ENCODE measurements at regions not wholly inside any gene's neighbourhood (a gene's known extent, or its start where the extent isn't known, plus 50 kb on each side); places are given as distances from the start of the nearest gene placed in this dataset.

DNA sequence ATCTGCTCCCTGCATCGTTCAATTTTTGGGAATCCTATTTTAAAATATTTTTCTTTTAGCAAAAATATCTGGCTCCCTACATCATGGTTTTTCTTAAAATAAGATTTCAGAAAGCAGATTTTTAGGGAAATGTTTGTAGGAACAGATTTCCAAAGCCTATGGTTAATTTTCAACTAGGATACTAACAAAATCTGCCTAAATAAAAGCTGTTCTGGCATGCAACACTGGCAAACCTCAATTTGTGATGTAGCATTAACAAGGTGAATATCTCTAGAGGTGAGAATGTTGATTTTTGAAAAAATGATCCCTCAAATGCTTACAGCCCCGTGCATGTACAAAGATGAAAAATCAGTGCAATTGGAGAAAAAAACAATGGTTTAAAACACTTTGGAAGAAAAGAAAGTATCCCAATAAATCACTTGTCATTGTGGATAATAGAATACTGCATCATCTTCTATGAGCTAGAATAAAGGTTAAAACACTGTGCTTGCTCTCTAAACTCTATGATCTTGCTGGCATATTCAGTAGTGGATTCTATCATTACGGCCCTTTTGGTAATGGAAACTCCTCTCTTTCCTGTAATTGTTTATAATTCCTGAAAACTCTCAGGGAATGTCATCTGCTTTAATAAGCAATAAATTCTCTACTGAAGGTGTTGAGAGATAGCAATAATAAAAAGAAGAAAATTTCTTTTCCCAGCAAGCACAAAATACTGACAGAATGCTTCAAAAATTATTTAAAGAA lies 97.6 kb downstream of the C4orf33 start:
- WGBS, 2 donors = 59 to 62% methylated on average over 3 of the region's 3 CpGs
- no peaks in the 10 kb centered on the region for H3K36me3 ChIP-seq
- H3K4me1 ChIP-seq = no peaks in the 10 kb centered on the region
- no peak overlapping the region for H3K4me3 ChIP-seq
- H3K27ac ChIP-seq = no peak overlapping the region
- H3K9me3 ChIP-seq = no peaks in the 10 kb centered on the region
- no peak for TF ChIP-seq POLR2A (IDR thresholded peaks at IDR 0.05)
- TF ChIP-seq, protein P1, sequence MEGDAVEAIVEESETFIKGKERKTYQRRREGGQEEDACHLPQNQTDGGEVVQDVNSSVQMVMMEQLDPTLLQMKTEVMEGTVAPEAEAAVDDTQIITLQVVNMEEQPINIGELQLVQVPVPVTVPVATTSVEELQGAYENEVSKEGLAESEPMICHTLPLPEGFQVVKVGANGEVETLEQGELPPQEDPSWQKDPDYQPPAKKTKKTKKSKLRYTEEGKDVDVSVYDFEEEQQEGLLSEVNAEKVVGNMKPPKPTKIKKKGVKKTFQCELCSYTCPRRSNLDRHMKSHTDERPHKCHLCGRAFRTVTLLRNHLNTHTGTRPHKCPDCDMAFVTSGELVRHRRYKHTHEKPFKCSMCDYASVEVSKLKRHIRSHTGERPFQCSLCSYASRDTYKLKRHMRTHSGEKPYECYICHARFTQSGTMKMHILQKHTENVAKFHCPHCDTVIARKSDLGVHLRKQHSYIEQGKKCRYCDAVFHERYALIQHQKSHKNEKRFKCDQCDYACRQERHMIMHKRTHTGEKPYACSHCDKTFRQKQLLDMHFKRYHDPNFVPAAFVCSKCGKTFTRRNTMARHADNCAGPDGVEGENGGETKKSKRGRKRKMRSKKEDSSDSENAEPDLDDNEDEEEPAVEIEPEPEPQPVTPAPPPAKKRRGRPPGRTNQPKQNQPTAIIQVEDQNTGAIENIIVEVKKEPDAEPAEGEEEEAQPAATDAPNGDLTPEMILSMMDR (IDR thresholded peaks at IDR 0.05) = no peak
- intact Hi-C loops (cut with DNase I) = no loop called here
- no peaks in the 10 kb centered on the region for H3K27me3 ChIP-seq
- no peak for DNase-seq

DNA sequence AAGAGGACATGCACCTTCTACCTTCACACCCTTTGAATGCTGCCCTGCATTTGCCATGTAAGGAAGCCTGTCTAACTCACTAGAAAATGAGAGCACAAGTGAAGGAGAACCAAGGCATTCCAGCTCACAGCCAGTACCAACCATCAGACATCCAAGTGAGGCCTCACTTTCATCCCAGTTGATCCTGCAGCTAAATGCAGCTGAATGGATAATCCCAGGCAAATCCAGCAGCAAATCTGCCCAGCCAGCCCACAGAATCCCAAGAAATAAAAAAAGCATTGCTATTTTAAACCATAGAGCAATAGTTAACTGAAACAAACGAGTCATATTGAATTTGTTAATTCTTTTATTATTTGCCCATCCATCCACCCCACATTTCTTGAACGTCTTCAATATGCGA lies 112.5 kb downstream of the C4orf33 start:
- no peak for DNase-seq
- H3K9me3 ChIP-seq = no peaks in the 10 kb centered on the region
- no peak overlapping the region for H3K27ac ChIP-seq
- 65 to 75% methylated on average over 3 of the region's 3 CpGs for WGBS, 2 donors
- TF ChIP-seq, protein P1 (IDR thresholded peaks at IDR 0.05) = no peak
- TF ChIP-seq POLR2A (IDR thresholded peaks at IDR 0.05) = no peak
- H3K4me1 ChIP-seq = no peaks in the 10 kb centered on the region
- no peaks in the 10 kb centered on the region for H3K27me3 ChIP-seq
- no peak overlapping the region for H3K4me3 ChIP-seq
- H3K36me3 ChIP-seq = no peaks in the 10 kb centered on the region
- intact Hi-C loops (cut with DNase I) = no loop called here

DNA sequence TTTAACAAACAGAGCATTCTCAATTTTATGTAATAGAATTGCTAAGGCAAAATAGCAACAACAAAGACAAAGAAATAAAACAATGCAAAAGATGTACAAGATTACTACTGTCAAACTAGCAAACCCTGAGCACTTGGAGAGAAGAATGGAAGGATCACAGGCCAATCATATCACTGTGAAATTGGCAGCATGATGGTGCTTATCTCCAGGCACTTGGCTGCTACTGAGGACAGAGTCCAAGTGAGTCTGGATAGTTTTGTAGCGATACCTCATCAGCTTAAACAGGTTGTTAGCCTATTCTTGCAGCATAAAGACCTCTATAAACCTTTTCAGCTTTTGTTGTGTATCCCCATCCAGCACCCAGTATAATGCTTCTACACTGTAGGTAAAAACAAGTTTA lies 117.7 kb downstream of the C4orf33 start:
- Histone ChIP-seq H3K4me3 (no peak overlapping the region), H3K9me3 (no peaks in the 10 kb centered on the region), H3K27ac (no peak overlapping the region), H3K4me1 (no peaks in the 10 kb centered on the region), H3K27me3 (no peaks in the 10 kb centered on the region), H3K36me3 (no peaks in the 10 kb centered on the region)
- 63 to 86% methylated on average over 1 of the region's 1 CpG for WGBS, 2 donors
- TF ChIP-seq POLR2A (IDR thresholded peaks at IDR 0.05) = no peak
- TF ChIP-seq, protein P1 (IDR thresholded peaks at IDR 0.05) = no peak
- DNase-seq = no peak
- intact Hi-C loops (cut with DNase I) = no loop called here

DNA sequence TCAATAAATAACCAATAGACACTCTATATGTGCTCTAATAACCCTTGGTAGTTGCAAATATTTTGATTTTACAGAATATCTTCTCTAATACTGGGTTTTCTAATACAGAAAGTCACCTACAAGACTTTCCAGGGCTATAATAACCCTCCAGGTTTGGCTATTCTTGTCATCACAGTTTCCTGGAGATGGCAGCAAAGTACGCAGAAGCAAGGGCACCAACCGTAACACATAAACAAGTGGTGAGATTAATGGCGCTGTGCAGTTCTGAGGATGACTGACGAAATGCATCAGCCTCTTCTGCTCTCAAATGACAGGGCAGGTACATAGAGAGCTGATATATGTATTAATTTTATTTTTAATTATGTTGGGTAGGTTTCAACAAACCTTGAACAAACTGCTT lies 122.4 kb downstream of the C4orf33 start:
- intact Hi-C loops (cut with DNase I) = no loop called here
- Histone ChIP-seq H3K4me1 (no peaks in the 10 kb centered on the region), H3K9me3 (no peaks in the 10 kb centered on the region), H3K27ac (no peak overlapping the region), H3K27me3 (no peaks in the 10 kb centered on the region), H3K36me3 (no peaks in the 10 kb centered on the region), H3K4me3 (no peak overlapping the region)
- DNase-seq = no peak
- WGBS, 2 donors = 51 to 52% methylated on average over 4 of the region's 4 CpGs
- no peak for TF ChIP-seq POLR2A (IDR thresholded peaks at IDR 0.05)
- TF ChIP-seq, protein P1 (IDR thresholded peaks at IDR 0.05) = no peak

DNA sequence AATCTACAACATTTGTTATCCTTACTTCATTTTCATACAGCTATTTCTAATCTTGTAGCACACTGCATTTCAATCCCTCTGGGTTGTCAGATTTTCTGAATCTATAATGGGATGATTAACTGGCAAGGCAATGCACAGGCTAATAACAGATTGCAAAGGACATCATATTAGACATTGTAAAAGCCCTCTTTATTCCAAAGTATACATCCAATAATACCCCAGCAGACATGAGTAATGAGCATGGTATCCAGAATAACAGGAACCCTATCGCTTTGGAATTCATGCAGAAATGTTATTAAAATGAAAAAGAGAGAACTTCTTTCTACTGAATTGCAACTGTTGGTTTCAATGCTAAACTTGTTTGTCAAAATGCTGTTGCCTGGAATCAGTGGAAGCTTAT lies 122.9 kb downstream of the C4orf33 start:
- no peak for DNase-seq
- Histone ChIP-seq H3K4me1 (no peaks in the 10 kb centered on the region), H3K27ac (no peak overlapping the region), H3K27me3 (no peaks in the 10 kb centered on the region), H3K9me3 (no peaks in the 10 kb centered on the region), H3K36me3 (no peaks in the 10 kb centered on the region), H3K4me3 (no peak overlapping the region)
- intact Hi-C loops (cut with DNase I) = no loop called here
- 21 to 46% methylated on average over 1 of the region's 1 CpG for WGBS, 2 donors
- TF ChIP-seq, protein P1 (IDR thresholded peaks at IDR 0.05) = no peak
- no peak for TF ChIP-seq POLR2A (IDR thresholded peaks at IDR 0.05)
